GM12878 (cell line): ENCODE measurements at regions not wholly inside any gene's neighbourhood (a gene's known extent, or its start where the extent isn't known, plus 50 kb on each side); places are given as distances from the start of the nearest gene placed in this dataset.

Experiments
- ATAC-seq: fragments of 200-7000 bp; cut with Tn5 transposase; 3 replicates; pipeline ENCODE4 v1.9.1; 2020; ENCODE audit warnings: mild to moderate bottlenecking, moderate library complexity
- BruUV-seq: library from RNA; stranded (reverse); fragments of 400-500 nt; replicated peaks from 2 replicates; lab custom pipeline; 2021; lab: Mats Ljungman, UMichigan
- CTCF ChIA-PET: fragments of 300-600 bp; sonication (Branson Sonifier 250); formaldehyde crosslinking; extraction: SDS; loops from one replicate; lab custom pipeline; 2021; ENCODE audit warnings: inconsistent platforms; lab: Yijun Ruan, JAX
- POLR2A ChIA-PET: fragments of 350-600 bp; formaldehyde crosslinking; extraction: SDS; loops from one replicate; lab custom pipeline; 2021; ENCODE audit warnings: inconsistent platforms; lab: Charles Lee
- RAD21 ChIA-PET: fragments of 300-600 bp; sonication (Branson Sonifier 250); formaldehyde crosslinking; loops from one replicate; lab custom pipeline; 2023; ENCODE audit warnings: antibody characterized with exemption; ENCODE audit not compliant: unreplicated experiment; lab: Charles Lee
- SMC1A ChIA-PET: fragments of 300-600 bp; sonication (Branson Sonifier 250); formaldehyde crosslinking; loops from one replicate; lab custom pipeline; 2023; ENCODE audit not compliant: unreplicated experiment, uncharacterized antibody; lab: Charles Lee
- DNase-seq: peaks from one replicate; pipeline ENCODE4 v3.0.0-alpha.2; 2011; ENCODE audit warnings: low read depth, low spot score
- FAIRE-seq: peaks from 3 replicates; lab custom pipeline; 2011; peaks lifted over from hg19 to GRCh38; lab: Jason Lieb, UNC
- H2AFZ ChIP-seq: 2 replicates; pipeline ENCODE4 v1.6.0; 2011; ENCODE audit warnings: low read depth, low read length, control low read depth; ENCODE audit not compliant: control insufficient read depth
- H3K27ac ChIP-seq: 2 replicates; pipeline ENCODE4 v1.5.1; 2011; ENCODE audit warnings: control low read depth; ENCODE audit not compliant: control insufficient read depth, insufficient read depth
- H3K27me3 ChIP-seq, 2 experiments: replicated peaks in 1 of 2; 2 replicates each; pipeline versions ENCODE4 v1.6.0 to v1.6.1; 2011; ENCODE audit warnings: low read length in 1 of 2; ENCODE audit not compliant: control insufficient read depth in 2 of 2, insufficient read depth in 2 of 2
- H3K36me3 ChIP-seq, 2 experiments: 2 replicates each; pipeline ENCODE4 v1.5.1; 2011; ENCODE audit warnings: low read length in 1 of 2; ENCODE audit not compliant: control insufficient read depth in 2 of 2, insufficient read depth in 2 of 2
- H3K4me1 ChIP-seq: 2 replicates; pipeline ENCODE4 v1.6.1; 2011; ENCODE audit warnings: mild to moderate bottlenecking, low read length, moderate library complexity, mixed read lengths; ENCODE audit not compliant: control insufficient read depth, insufficient read depth
- H3K4me2 ChIP-seq: 2 replicates; pipeline ENCODE4 v1.6.0; 2011; ENCODE audit warnings: control low read depth; ENCODE audit not compliant: control insufficient read depth, insufficient read depth
- H3K4me3 ChIP-seq: fragments of 200-600 bp; sonication (generic); 2 replicates; pipeline ENCODE4 v1.5.1; 2016
- H3K79me2 ChIP-seq: 2 replicates; pipeline ENCODE4 v1.6.0; 2011; ENCODE audit warnings: low read length; ENCODE audit not compliant: control insufficient read depth, insufficient read depth
- H3K9ac ChIP-seq: 2 replicates; pipeline ENCODE4 v1.8.0; 2011; ENCODE audit warnings: low read length, control low read depth, mixed read lengths; ENCODE audit not compliant: control insufficient read depth, insufficient read depth
- H3K9me3 ChIP-seq: replicated peaks from 3 replicates; pipeline ENCODE4 v1.5.1; 2011; ENCODE audit warnings: mild to moderate bottlenecking, low read length; ENCODE audit not compliant: control insufficient read depth, insufficient read depth
- H4K20me1 ChIP-seq: 2 replicates; pipeline ENCODE4 v1.6.0; 2011; ENCODE audit not compliant: control insufficient read depth, insufficient read depth
- DPF2 ChIP-seq: fragments of 450-650 bp; IDR thresholded peaks from 2 replicates; pipeline ENCODE4 v1.6.1; 2017; ENCODE audit warnings: mild to moderate bottlenecking
- EGR1 ChIP-seq, 2 experiments: IDR thresholded peaks; 1 replicate in 1 of 2; 2 replicates in 1 of 2; pipeline ENCODE4 v1.6.1; 2011 to 2012; ENCODE audit warnings: low read depth in 2 of 2, low read length in 2 of 2, borderline replicate concordance in 1 of 2, mild to moderate bottlenecking in 1 of 2, moderate library complexity in 1 of 2
- ETV6 ChIP-seq, 2 experiments: fragments of 450-650 bp in 1 of 2; IDR thresholded peaks in 1 of 2; conservative IDR thresholded peaks in 1 of 2; 2 replicates each; pipeline ENCODE4 v1.6.1; 2014; ENCODE audit warnings: antibody characterized with exemption in 1 of 2, borderline replicate concordance in 1 of 2, low read depth in 1 of 2, mild to moderate bottlenecking in 1 of 2, moderate library complexity in 1 of 2
- JUNB ChIP-seq: IDR thresholded peaks from 2 replicates; pipeline ENCODE4 v1.6.1; 2016; ENCODE audit warnings: antibody characterized with exemption, mild to moderate bottlenecking
- MEF2A ChIP-seq: IDR thresholded peaks from 2 replicates; pipeline ENCODE4 v1.6.1; 2011; ENCODE audit warnings: low read depth, mild to moderate bottlenecking, low read length, moderate library complexity; ENCODE audit not compliant: insufficient read depth
- MTA2 ChIP-seq: fragments of 450-650 bp; IDR thresholded peaks from 2 replicates; pipeline ENCODE4 v1.6.1; 2016; ENCODE audit warnings: low read depth, mild to moderate bottlenecking, moderate library complexity
- POLR2AphosphoS2 ChIP-seq: IDR thresholded peaks from 2 replicates; pipeline ENCODE4 v1.6.1; 2011; ENCODE audit warnings: low read depth, mild to moderate bottlenecking, low read length, improper control_type of control experiment, moderate library complexity
- SMAD5 ChIP-seq: IDR thresholded peaks from 2 replicates; pipeline ENCODE4 v1.6.1; 2016; ENCODE audit warnings: antibody characterized with exemption, low read depth
- SP1 ChIP-seq: IDR thresholded peaks from one replicate; pipeline ENCODE4 v1.6.1; 2011; ENCODE audit warnings: low read depth, low read length
- SRF ChIP-seq, 2 experiments: IDR thresholded peaks; 2 replicates each; pipeline ENCODE4 v1.6.1; 2011; ENCODE audit warnings: low read depth in 2 of 2, low read length in 2 of 2, mild to moderate bottlenecking in 1 of 2, moderate library complexity in 1 of 2
- SUPT20H ChIP-seq: IDR thresholded peaks from 2 replicates; pipeline ENCODE4 v1.6.1; 2011; ENCODE audit warnings: low read depth, mild to moderate bottlenecking, low read length, moderate library complexity, borderline replicate concordance; ENCODE audit not compliant: control insufficient read depth
- TCF7 ChIP-seq: IDR thresholded peaks from 2 replicates; pipeline ENCODE4 v1.6.1; 2014; ENCODE audit warnings: antibody characterized with exemption, borderline replicate concordance
- ZNF24 ChIP-seq: fragments of 450-650 bp; IDR thresholded peaks from 2 replicates; pipeline ENCODE4 v1.6.1; 2017; ENCODE audit warnings: antibody characterized with exemption, mild to moderate bottlenecking
- ZSCAN29 ChIP-seq: fragments of 450-650 bp; IDR thresholded peaks from 2 replicates; pipeline ENCODE4 v1.6.1; 2017; ENCODE audit warnings: mild to moderate bottlenecking, moderate library complexity
- WGBS: methylation state at CpG from one replicate; pipeline ENCODE4 v1.1.6; 2016; ENCODE audit warnings: low lambda C conversion rate; ENCODE audit not compliant: insufficient replicate concordance, insufficient coverage; ENCODE audit errors: missing lambda C conversion rate; 5-methylcytosine and 5-hydroxymethylcytosine counted together
- in situ Hi-C: fragments of 300-500 bp; cut with MboI; formaldehyde crosslinking; loops from 9 replicates; pipeline ENCODE4 v1.14.3; 2018; ENCODE audit warnings: mixed read lengths
- intact Hi-C: fragments of 100-400 bp; cut with micrococcal nuclease; formaldehyde crosslinking; loops from one replicate; pipeline ENCODE4 v1.14.2; 2022; ENCODE audit not compliant: unreplicated experiment
- TF ChIP-seq, protein P1 (sequence below): fragments of 450-650 bp; IDR thresholded peaks from 2 replicates; pipeline ENCODE4 v1.6.1; 2016; ENCODE audit warnings: mild to moderate bottlenecking, moderate library complexity, borderline replicate concordance

DNA sequence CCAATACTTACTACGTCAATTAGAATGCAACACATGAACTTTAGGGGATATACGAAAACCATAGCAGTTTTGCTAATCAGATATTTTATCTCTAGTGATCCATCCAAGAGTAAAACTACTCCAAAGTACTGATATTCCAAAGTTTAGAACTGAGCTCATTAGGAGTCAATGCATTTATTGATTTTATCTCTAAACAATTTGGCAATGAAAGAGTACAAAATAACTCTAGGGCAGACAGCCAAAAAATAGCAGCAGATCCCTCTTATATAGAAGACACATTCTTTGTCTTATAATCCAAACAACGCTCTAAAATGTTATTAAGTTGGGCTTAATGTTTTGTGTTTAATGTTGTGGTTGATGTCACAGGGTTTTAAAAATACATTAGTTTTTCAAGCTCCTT, 923.9 kb upstream of the MAN1A1 start:
- TF ChIP-seq SMAD5, result no peak
- no peak for TF ChIP-seq MEF2A
- TF ChIP-seq EGR1 (IDR thresholded peaks at IDR 0.05; ENCODE audit: borderline replicate concordance in 1 of 2, low read depth in 2 of 2, low read length in 2 of 2), result no peak
- TF ChIP-seq ZNF24, result no peak
- TF ChIP-seq TCF7, result no peak
- no peak for TF ChIP-seq ETV6 (conservative IDR thresholded peaks at IDR 0.05 in 1 of 2, IDR thresholded peaks at IDR 0.05 in 1 of 2; ENCODE audit: borderline replicate concordance in 1 of 2, low read depth in 1 of 2)
- ChIA-PET RAD21 (no interaction called here), CTCF (no interaction called here), SMC1A (interaction anchor here (0.8 kb wide), 1 partner anchor 18 kb away, joined by 3 read pairs; no protein-coding TSS in a partner anchor), POLR2A (no interaction called here)
- intact Hi-C loops, result loop anchor here (10.0 kb wide), 1 partner anchor 529 kb away; no protein-coding TSS in a partner anchor
- Histone ChIP-seq H3K27ac (no peak overlapping the region), H3K9ac (no peak overlapping the region), H3K27me3 (no peaks in the 10 kb centered on the region), H3K79me2 (no peaks in the 10 kb centered on the region), H3K36me3 (no peaks in the 10 kb centered on the region), H2AFZ (no peak overlapping the region), H4K20me1 (no peaks in the 10 kb centered on the region), H3K4me2 (no peak overlapping the region), H3K4me3 (no peak overlapping the region), H3K4me1 (no peaks in the 10 kb centered on the region), H3K9me3 (no peaks in the 10 kb centered on the region; the same call in 2 of the 3 replicates)
- FAIRE-seq (no peak), ATAC-seq (no peak), DNase-seq (no peak)
- in situ Hi-C loops, result no loop called here
- WGBS, result 39% methylated on average over 3 of the region's 3 CpGs
- no TSS peak for BruUV-seq

DNA sequence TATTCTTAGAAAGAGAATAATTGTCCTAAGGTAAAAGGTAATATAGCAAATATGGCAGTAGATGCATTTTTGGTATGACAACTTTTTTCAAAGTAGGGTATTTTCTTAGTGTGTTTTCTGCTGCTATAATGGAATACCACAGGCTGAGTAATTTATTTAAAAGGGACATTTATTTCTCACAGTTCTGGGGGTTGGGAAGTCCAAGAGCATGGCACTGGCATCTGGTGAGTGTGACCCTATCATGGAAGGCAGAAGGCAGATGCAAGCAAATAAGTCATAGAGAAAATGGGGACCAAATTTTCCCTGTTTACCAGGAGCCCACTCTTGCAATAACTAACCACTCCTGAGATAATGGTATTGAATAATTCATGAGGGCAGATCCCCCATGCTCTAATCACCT, 922.5 kb upstream of the MAN1A1 start:
- no peak for ATAC-seq
- in situ Hi-C loops, result no loop called here

More for the DNA sequence above, 922.5 kb upstream of the MAN1A1 start:
- H3K79me2 ChIP-seq, result no peaks in the 10 kb centered on the region
- no peaks in the 10 kb centered on the region for H3K36me3 ChIP-seq
- DNase-seq (no peak), FAIRE-seq (no peak)
- SMC1A ChIA-PET, result no interaction called here
- CTCF ChIA-PET, result no interaction called here
- H4K20me1 ChIP-seq, result no peaks in the 10 kb centered on the region
- no TSS peak for BruUV-seq
- no peak overlapping the region for H3K4me2 ChIP-seq
- RAD21 ChIA-PET, result no interaction called here
- no peaks in the 10 kb centered on the region; the same call in 2 of the 3 replicates for H3K9me3 ChIP-seq
- H2AFZ ChIP-seq, result no peak overlapping the region
- TF ChIP-seq JUNB (no peak), MTA2 (no peak), SUPT20H (no peak), POLR2AphosphoS2 (no peak), SP1 (no peak), SRF (IDR thresholded peaks at IDR 0.05; ENCODE audit: low read depth in 2 of 2, low read length in 2 of 2) (no peak), DPF2 (no peak), ZSCAN29 (no peak)
- TF ChIP-seq, protein P1, sequence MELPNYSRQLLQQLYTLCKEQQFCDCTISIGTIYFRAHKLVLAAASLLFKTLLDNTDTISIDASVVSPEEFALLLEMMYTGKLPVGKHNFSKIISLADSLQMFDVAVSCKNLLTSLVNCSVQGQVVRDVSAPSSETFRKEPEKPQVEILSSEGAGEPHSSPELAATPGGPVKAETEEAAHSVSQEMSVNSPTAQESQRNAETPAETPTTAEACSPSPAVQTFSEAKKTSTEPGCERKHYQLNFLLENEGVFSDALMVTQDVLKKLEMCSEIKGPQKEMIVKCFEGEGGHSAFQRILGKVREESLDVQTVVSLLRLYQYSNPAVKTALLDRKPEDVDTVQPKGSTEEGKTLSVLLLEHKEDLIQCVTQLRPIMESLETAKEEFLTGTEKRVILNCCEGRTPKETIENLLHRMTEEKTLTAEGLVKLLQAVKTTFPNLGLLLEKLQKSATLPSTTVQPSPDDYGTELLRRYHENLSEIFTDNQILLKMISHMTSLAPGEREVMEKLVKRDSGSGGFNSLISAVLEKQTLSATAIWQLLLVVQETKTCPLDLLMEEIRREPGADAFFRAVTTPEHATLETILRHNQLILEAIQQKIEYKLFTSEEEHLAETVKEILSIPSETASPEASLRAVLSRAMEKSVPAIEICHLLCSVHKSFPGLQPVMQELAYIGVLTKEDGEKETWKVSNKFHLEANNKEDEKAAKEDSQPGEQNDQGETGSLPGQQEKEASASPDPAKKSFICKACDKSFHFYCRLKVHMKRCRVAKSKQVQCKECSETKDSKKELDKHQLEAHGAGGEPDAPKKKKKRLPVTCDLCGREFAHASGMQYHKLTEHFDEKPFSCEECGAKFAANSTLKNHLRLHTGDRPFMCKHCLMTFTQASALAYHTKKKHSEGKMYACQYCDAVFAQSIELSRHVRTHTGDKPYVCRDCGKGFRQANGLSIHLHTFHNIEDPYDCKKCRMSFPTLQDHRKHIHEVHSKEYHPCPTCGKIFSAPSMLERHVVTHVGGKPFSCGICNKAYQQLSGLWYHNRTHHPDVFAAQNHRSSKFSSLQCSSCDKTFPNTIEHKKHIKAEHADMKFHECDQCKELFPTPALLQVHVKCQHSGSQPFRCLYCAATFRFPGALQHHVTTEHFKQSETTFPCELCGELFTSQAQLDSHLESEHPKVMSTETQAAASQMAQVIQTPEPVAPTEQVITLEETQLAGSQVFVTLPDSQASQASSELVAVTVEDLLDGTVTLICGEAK, result no peak
- H3K4me3 ChIP-seq, result no peak overlapping the region
- no peak overlapping the region for H3K9ac ChIP-seq
- no peaks in the 10 kb centered on the region for H3K27me3 ChIP-seq
- intact Hi-C loops, result loop anchor here (10.0 kb wide), 1 partner anchor 527 kb away; no protein-coding TSS in a partner anchor
- POLR2A ChIA-PET, result interaction anchor here (0.6 kb wide), 1 partner anchor 121 kb away, joined by 3 read pairs; no protein-coding TSS in a partner anchor
- no peak overlapping the region for H3K27ac ChIP-seq
- H3K4me1 ChIP-seq, result no peaks in the 10 kb centered on the region
